Keratinocyte (primary cell): ENCODE measurements at regions not wholly inside any gene's neighbourhood (a gene's known extent, or its start where the extent isn't known, plus 50 kb on each side); places are given as distances from the start of the nearest gene placed in this dataset.

ENCODE experiments used
- DNase-seq: peaks from one replicate; pipeline ENCODE4 v3.0.0-alpha.2; 2011; ENCODE audit warnings: low read depth, missing footprints, low spot score
- FAIRE-seq: peaks from 2 replicates; lab custom pipeline; 2011; peaks lifted over from hg19 to GRCh38; lab: Jason Lieb, UNC
- H2AFZ ChIP-seq: 2 replicates; pipeline ENCODE4 v1.6.0; 2012; ENCODE audit warnings: low read length, control low read depth, inconsistent platforms; ENCODE audit not compliant: control insufficient read depth
- H3K27ac ChIP-seq: 2 replicates; pipeline ENCODE4 v1.5.1; 2011; ENCODE audit warnings: low read length; ENCODE audit not compliant: control insufficient read depth, insufficient read depth
- H3K27me3 ChIP-seq: 3 replicates; pipeline ENCODE4 v1.6.0; 2011; ENCODE audit warnings: low read length; ENCODE audit not compliant: control insufficient read depth, insufficient read depth; ENCODE audit errors: extremely low read depth
- H3K36me3 ChIP-seq, 2 experiments: 2 replicates in 1 of 2; 3 replicates in 1 of 2; pipeline ENCODE4 v1.5.1; 2011; ENCODE audit warnings: low read length in 2 of 2, mild to moderate bottlenecking in 1 of 2; ENCODE audit not compliant: control insufficient read depth in 2 of 2, insufficient read depth in 2 of 2; ENCODE audit errors: extremely low read depth in 1 of 2
- H3K4me1 ChIP-seq: 3 replicates; pipeline ENCODE4 v1.5.1; 2011; ENCODE audit warnings: low read length; ENCODE audit not compliant: control insufficient read depth, insufficient read depth; ENCODE audit errors: extremely low read depth
- H3K4me2 ChIP-seq: 3 replicates; pipeline ENCODE4 v1.6.0; 2011; ENCODE audit warnings: low read depth, low read length; ENCODE audit not compliant: control insufficient read depth, insufficient read depth; ENCODE audit errors: extremely low read depth
- H3K4me3 ChIP-seq, 3 experiments: fragments of 200-600 bp in 1 of 3; sonication (generic) in 1 of 3; 2 replicates in 2 of 3; 3 replicates in 1 of 3; pipeline ENCODE4 v1.5.1; 2011 to 2016; ENCODE audit warnings: low read length in 3 of 3, mild to moderate bottlenecking in 3 of 3, control low read depth in 2 of 3, inconsistent platforms in 1 of 3, low read depth in 1 of 3, mixed read lengths in 1 of 3, mixed run types in 1 of 3, moderate library complexity in 1 of 3; ENCODE audit not compliant: control insufficient read depth in 2 of 3, insufficient read depth in 2 of 3; ENCODE audit errors: extremely low read depth in 1 of 3
- H3K79me2 ChIP-seq: 2 replicates; pipeline ENCODE4 v1.6.0; 2012; ENCODE audit warnings: low read length; ENCODE audit not compliant: control insufficient read depth, insufficient read depth
- H3K9ac ChIP-seq: 3 replicates; pipeline ENCODE4 v1.6.0; 2011; ENCODE audit warnings: low read length; ENCODE audit not compliant: control insufficient read depth, insufficient read depth; ENCODE audit errors: extremely low read depth
- H3K9me1 ChIP-seq: 3 replicates; pipeline ENCODE4 v1.6.0; 2011; ENCODE audit warnings: low read length; ENCODE audit not compliant: control insufficient read depth, insufficient read depth; ENCODE audit errors: extremely low read depth
- H3K9me3 ChIP-seq: 2 replicates; pipeline ENCODE4 v1.5.1; 2012; ENCODE audit warnings: low read depth, low read length; ENCODE audit not compliant: control insufficient read depth
- H4K20me1 ChIP-seq: 3 replicates; pipeline ENCODE4 v1.6.0; 2011; ENCODE audit warnings: low read length; ENCODE audit not compliant: control insufficient read depth, insufficient read depth; ENCODE audit errors: extremely low read depth
- CTCF ChIP-seq, 3 experiments: IDR thresholded peaks in 1 of 3; conservative IDR thresholded peaks in 1 of 3; optimal IDR thresholded peaks in 1 of 3; 2 replicates in 2 of 3; 3 replicates in 1 of 3; pipeline versions ENCODE3 to v1.5.1; 2011; ENCODE audit warnings: low read length in 3 of 3, mild to moderate bottlenecking in 3 of 3, moderate library complexity in 2 of 3, control low read depth in 1 of 3, inconsistent platforms in 1 of 3; ENCODE audit not compliant: insufficient read depth in 2 of 3; ENCODE audit errors: extremely low read depth in 1 of 3
- EZH2 ChIP-seq: IDR thresholded peaks from one replicate; pipeline ENCODE4 v1.6.1; 2012; ENCODE audit warnings: inconsistent platforms, mild to moderate bottlenecking, low read length, moderate library complexity
- dilution Hi-C: fragments of 300-500 bp; cut with MboI; formaldehyde crosslinking; loops from one replicate; pipeline ENCODE4 v1.7.0; 2020; ENCODE audit warnings: low sequenced_read_pairs; ENCODE audit not compliant: extremely low pct_ligation_motif_present

DNA sequence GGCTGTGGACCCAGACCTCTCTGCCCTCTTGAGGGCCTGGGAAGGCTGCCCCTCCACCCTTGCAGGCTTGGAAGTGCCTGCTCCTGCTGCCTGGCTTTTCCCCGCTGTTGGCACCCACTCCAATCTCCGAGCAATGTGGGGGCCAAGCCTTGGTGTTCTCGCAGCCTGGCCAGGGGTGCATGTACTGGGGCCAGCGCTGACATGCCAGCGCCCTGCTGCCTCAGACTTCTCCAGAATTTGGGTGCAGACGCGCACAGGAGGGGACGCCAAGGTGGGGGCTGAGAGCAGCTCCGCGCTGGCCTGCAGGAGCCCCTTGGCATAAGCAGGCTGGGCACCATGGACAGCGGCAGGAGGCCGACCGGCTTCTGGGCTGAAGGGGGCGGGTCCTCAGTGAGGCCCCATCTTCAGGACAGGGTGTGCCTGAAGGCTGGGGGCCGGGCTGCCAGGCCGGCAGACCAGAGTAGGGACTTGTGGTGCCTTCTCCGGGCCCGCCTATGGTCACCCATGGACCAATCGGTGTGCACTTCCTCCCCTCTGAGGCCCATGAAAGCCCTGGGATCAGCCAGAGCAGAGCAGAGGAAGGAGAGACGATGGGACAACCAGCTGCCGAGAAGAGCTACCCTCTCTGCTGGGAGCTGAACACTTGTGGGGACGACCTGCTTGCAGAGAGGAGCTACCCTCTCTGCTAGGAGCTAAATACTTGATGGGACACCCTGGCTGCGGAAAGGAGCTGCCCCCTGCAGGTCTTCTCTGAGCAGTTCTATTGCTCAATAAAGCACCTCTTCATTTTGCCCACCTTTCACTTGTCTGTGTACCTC is 118.3 kb downstream of the DNAAF6 start:
- Histone ChIP-seq H3K4me2 (no peak overlapping the region), H3K27ac (no peak overlapping the region), H3K9me1 (no peaks in the 10 kb centered on the region), H4K20me1 (no peaks in the 10 kb centered on the region), H3K27me3 (peaks cover 5% of the 10 kb centered on the region), H3K4me3 (no peak overlapping the region), H2AFZ (no peak overlapping the region), H3K79me2 (no peaks in the 10 kb centered on the region), H3K9me3 (no peaks in the 10 kb centered on the region), H3K4me1 (no peaks in the 10 kb centered on the region), H3K9ac (no peak overlapping the region), H3K36me3 (no peaks in the 10 kb centered on the region)
- dilution Hi-C loops: no loop called here
- DNase-seq: no peak
- no peak for FAIRE-seq
- TF ChIP-seq EZH2 (no peak), CTCF (optimal IDR thresholded peaks at IDR 0.05 in 1 of 3, IDR thresholded peaks at IDR 0.05 in 1 of 3, conservative IDR thresholded peaks at IDR 0.05 in 1 of 3; ENCODE audit: extremely low read depth in 1 of 3, insufficient read depth in 2 of 3, low read length in 3 of 3) (peak; percentile 11 to 47 (median 37))

- H3K79me2 ChIP-seq: no peaks in the 10 kb centered on the region
- no peaks in the 10 kb centered on the region for H3K9me1 ChIP-seq
- no peak overlapping the region for H3K9ac ChIP-seq
- no peaks in the 10 kb centered on the region for H3K4me1 ChIP-seq
- no peak overlapping the region for H2AFZ ChIP-seq
- dilution Hi-C loops: no loop called here
- no peaks in the 10 kb centered on the region for H3K36me3 ChIP-seq
- FAIRE-seq (no peak), DNase-seq (no peak)
- H3K9me3 ChIP-seq: no peaks in the 10 kb centered on the region
- no peak overlapping the region for H3K4me3 ChIP-seq
- TF ChIP-seq EZH2 (no peak), CTCF (optimal IDR thresholded peaks at IDR 0.05 in 1 of 3, IDR thresholded peaks at IDR 0.05 in 1 of 3, conservative IDR thresholded peaks at IDR 0.05 in 1 of 3; ENCODE audit: extremely low read depth in 1 of 3, insufficient read depth in 2 of 3, low read length in 3 of 3) (no peak)
- H3K4me2 ChIP-seq: no peak overlapping the region
- peaks cover 5% of the 10 kb centered on the region for H3K27me3 ChIP-seq
- H3K27ac ChIP-seq: no peak overlapping the region
- H4K20me1 ChIP-seq: no peaks in the 10 kb centered on the region
Measured at GRCh38 chrX:107325467-107325866, 119.1 kb downstream of the DNAAF6 start.
